Head of caudate nucleus (tissue), 42 donors: ENCODE measurements at regions not wholly inside any gene's neighbourhood (a gene's known extent, or its start where the extent isn't known, plus 50 kb on each side); places are given as distances from the start of the nearest gene placed in this dataset.
A peak's percentile ranks its signal among the peaks of the same experiment; 100 is the strongest.
"Not testable (repeated sequence)": the region's sequence is repeated elsewhere in the genome, so short reads cannot be mapped to it uniquely, and the experiment has no call there.

Experiments
- DNase-seq, 42 donors: peaks; one replicate each; pipeline versions ENCODE4 v3.0.0 to v3.0.0-alpha.2; 2020 to 2021; ENCODE audit warnings: mixed read lengths in 7 of 42
- intact Hi-C: fragments of 100-400 bp; cut with DNase I; formaldehyde crosslinking; loops from one replicate; pipeline ENCODE4 v1.15.0; 2022

- no peak for DNase-seq
- intact Hi-C loops, result no loop called here
These were observed 174.4 kb upstream of the EXOC2 start for GRCh38 chr6:867378-867777.

- no peak for DNase-seq
- intact Hi-C loops, result no loop called here
These were observed 173.4 kb upstream of the EXOC2 start for GRCh38 chr6:866316-866715.

- DNase-seq, result no peak
- intact Hi-C loops, result no loop called here
These were observed 172.9 kb upstream of the EXOC2 start for GRCh38 chr6:865846-866245.

- DNase-seq, result no peak
- intact Hi-C loops, result no loop called here
These were observed 170.9 kb upstream of the EXOC2 start for GRCh38 chr6:863831-864230.

DNA sequence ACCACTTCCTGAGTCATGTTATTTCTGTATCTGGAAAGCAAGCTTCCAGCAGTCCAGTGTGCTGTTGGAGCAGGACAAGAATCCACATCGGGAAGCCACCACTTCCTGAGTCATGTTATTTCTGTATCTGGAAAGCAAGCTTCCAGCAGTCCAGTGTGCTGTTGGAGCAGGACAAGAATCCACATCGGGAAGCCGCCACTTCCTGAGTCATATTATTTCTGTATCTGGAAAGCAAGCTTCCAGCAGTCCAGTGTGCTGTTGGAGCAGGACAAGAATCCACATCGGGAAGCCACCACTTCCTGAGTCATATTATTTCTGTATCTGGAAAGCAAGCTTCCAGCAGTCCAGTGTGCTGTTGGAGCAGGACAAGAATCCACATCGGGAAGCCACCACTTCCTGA, 170.2 kb upstream of the EXOC2 start:
- peak in 1 of 42 donors; percentile 2 for DNase-seq
- intact Hi-C loops, result not testable (repeated sequence)

DNA sequence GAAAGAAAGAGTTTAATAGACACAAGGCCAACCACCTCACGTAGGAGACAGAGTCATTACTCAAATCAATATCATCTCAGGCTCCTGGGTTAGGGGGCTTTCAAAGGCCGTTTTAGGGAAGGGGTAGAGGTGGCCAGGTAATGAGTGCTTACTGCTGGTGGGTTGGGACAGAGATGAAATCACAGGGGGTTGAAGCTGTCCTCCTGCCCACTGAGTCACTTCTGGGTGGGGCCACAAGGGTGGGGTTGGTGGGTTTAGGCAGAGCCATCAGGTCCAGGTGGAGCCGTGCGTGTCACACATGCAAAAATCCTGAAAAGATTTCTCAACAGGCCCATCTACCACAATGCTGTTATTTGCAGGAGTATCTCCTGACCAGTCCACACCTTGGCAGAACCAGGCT, 167.0 kb upstream of the EXOC2 start:
- intact Hi-C loops, result no loop called here
- no peak for DNase-seq

- intact Hi-C loops, result no loop called here
- no peak for DNase-seq
These were observed 161.6 kb upstream of the EXOC2 start for GRCh38 chr6:854406-855118.

DNA sequence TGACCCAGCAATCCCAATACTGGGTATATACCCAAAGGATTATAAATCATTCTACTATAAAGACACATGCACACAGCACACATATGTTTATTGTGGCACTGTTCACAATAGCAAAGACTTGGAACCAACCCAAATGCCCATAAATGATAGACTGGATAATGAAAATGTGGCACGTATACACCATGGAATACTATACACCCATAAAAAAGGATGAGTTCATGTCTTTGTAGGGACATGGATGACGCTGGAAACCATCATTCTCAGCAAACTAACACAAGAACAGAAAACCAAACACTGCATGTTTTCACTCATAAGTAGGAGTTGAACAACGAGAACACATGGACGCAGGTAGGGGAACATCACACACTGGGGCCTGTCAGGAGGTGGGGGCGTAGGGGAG, 159.3 kb upstream of the EXOC2 start:
- intact Hi-C loops, DNase-seq: not testable (repeated sequence)

DNA sequence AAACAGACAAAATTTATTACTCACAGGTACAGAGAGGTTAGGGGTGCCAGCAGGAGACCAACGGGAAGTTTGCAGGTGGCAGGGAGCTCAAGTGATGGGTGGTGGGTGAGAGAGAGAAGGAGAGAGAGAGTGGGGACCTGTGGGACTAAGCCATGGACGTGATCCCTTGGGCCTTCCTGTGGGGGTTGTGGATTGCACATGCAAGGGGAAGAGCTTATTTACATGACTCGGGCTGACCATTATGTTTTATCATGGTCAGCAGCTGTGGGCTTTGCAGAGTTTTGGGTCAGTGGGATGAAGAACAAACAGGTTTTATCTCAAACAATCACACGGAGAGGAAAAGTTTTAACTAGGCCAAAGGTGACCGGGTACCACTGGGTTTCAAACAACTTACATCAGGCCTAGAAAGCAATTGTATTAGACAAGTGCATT, 156.2 kb upstream of the EXOC2 start:
- DNase-seq, result no peak
- intact Hi-C loops, result no loop called here

DNA sequence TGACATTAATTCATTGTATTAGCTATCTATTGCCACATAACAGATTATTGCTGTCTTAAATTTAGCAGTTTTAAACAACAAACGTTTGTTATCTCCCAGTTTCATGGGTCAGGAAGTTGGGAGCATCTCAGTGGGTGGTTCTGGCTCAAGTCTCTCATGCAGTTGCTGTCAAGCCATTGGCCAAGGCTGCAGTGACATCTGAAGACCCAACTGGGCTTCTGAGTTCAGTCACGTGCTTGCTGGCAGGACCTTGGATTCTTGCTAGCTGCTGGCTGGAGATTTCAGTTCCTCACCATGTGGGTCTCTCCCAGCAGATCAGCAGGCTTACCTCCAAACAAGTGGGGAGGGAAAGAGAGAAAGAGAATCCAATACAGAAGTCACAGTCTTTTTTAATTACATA, 152.6 kb upstream of the EXOC2 start:
- DNase-seq, result no peak
- intact Hi-C loops, result no loop called here

DNA sequence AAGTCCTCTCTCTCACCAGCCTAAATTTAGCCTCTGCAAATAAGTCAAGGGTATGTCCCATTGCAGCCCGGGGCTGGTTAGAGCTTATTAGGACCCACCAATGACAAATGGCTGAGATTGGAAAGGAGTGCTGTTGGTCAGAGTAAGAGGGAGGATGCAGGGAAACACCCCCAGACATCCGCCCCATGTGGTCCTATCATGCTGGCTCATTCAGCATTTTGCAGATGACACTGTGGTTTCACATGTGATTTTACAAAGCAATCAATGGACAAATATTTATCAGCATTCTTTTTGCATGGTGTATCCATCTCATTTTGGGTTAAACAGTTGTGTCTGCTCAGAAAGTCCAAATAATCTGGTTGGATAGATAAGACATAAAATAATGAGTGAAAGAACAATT, 152.2 kb upstream of the EXOC2 start:
- intact Hi-C loops, result no loop called here
- DNase-seq, result no peak

GRCh38 chr6:842141-842540, 149.2 kb upstream of the EXOC2 start:
- DNase-seq, result no peak
- intact Hi-C loops, result no loop called here

DNA sequence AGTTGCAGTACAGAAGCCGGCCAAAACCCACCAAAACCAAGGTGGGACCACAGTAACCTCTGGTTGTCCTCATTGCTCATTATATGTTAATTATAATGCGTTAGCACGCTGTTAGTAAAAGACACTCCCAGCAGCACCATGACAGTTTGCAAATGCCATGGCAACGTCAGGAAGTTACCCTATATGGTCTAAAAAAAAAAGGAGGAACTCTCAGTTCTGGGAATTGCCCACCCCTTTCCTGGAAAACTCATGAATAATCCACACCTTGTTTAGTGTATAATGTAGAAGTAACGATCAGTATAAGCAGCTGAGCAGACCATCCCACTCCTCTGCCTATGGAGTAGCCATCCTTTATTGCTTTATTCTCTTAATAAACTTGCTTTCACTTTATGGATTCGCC, 148.6 kb upstream of the EXOC2 start:
- no peak for DNase-seq
- intact Hi-C loops, result no loop called here

DNA sequence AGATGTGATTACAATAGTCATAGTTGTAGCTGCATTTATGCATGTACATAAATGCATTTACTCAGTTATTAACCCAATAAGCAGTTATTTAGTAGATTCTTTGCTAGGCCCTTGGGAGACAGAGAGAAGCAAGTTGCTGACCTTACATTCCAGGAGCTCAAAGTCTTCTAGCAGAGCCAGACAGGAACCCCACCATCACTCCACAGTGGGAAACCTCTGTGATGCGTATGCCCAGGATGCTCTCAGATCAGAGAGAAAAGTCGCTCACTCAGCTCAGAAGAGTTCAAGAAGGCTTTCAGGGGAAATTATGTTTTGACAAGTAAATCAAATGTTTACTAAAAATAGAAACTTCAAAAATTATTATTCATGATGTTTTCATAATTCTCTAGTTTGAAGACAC, 146.3 kb upstream of the EXOC2 start:
- DNase-seq, result no peak
- intact Hi-C loops, result no loop called here

GRCh38 chr6:837380-837779, 144.4 kb upstream of the EXOC2 start:
- DNase-seq, result no peak
- intact Hi-C loops, result no loop called here

DNA sequence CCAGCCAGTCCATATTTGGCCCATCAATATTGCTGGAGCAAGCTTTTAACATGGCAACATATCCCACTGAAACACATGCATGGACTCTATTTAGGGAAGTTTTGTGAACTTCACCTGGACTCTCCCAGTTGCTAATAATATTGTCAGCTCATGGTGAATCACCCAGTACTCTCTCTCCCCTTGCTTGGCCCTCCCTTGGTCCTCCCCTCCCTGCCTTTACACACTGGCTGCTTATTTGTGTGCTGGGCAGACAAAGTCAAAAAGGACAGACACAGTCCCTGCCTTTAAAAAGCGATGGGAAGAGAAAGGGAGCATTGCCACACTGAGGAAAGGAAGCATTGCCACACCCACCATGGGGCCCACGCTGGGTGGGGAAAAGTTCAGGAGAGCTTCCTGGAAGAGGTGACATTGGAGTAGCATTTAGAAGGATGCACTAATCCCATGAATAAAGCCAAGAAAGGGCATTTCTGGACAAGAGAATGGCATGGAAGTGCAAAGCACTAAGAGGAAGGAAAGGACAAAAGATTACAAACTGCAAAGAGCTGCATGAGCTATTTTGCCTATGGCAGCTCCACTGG, 143.4 kb upstream of the EXOC2 start:
- intact Hi-C loops, result no loop called here
- no peak for DNase-seq

- DNase-seq, result peak in 25 of 42 donors; percentile 12 to 71 (median 38)
- intact Hi-C loops, result no loop called here
These were observed 142.7 kb upstream of the EXOC2 start for GRCh38 chr6:835476-836160.

DNA sequence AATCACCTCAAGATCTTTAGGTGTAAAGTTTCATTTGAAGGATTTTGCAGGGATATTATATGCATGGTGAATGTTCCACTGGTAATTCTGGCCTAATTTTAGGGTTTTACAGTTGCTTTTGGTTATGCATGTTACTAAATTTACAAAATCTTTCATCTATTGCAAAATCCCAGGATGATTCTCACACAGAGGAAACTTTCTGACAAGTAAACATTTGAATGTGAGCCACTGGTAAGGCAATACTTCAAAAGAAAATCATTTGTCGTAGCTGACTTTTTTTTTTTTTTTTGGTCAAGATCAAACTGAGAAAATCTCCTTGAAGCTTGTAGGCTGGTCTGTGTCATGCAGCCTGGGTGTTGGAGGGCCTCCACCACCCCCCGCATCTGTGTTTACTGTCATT, 141.9 kb upstream of the EXOC2 start:
- DNase-seq, result no peak

DNA sequence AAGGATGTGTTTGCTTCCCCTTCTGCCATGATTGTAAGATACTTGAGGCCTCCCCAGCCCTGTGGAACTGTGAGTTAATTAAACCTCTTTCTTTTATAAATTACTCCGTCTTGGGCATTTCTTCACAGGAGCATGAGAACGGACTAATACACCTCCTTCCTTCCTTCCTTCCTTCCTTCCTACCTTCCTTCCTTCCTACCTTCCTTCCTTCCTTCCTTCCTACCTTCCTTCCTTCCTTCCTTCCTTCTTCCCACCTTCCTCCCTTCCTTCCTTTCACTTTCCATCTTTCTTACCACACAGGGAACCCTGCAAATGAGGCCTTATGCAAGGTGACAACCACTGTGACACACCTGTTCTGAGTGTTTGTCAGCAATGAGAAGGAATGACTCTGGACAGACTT, 141.3 kb upstream of the EXOC2 start:
- intact Hi-C loops, result no loop called here
- DNase-seq, result no peak

More for the DNA sequence above, 141.9 kb upstream of the EXOC2 start:
- intact Hi-C loops, result no loop called here

- DNase-seq, intact Hi-C loops: not testable (repeated sequence)
These were observed 139.9 kb upstream of the EXOC2 start for GRCh38 chr6:832804-833203.
